ENCODE measurements at regions not wholly inside any gene's neighbourhood (a gene's known extent, or its start where the extent isn't known, plus 50 kb on each side); places are given as distances from the start of the nearest gene placed in this dataset.
"Not testable (repeated sequence)": the region's sequence is repeated elsewhere in the genome, so short reads cannot be mapped to it uniquely, and the experiment has no call there.

GRCh38 chr11:134866981-134867675, 455.1 kb upstream of the B3GAT1 start:
- no peak for DNase-seq (ENCODE audit: low spot score)

- no peak for DNase-seq (ENCODE audit: low spot score)
Measured at GRCh38 chr11:134866215-134866614, 454.2 kb upstream of the B3GAT1 start.

DNA sequence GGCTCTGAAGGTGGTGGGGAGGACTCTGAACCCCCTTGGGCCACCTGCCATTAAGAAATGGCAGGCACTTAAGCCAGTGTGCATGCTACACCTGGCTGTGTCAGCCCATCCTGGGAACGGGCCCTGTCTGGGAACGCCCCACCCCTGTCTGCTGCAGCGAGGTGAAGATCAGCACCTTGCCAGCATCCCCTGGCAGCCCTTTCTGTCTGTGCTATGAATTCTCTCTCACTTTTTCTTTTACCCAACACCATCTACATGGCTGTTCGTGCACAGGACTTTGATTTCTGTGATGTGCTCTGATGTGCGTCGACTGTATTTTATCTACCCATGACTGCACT, 452.9 kb upstream of the B3GAT1 start:
- DNase-seq (ENCODE audit: low spot score) = no peak

GRCh38 chr11:134864233-134864967, 452.4 kb upstream of the B3GAT1 start:
- DNase-seq (ENCODE audit: low spot score) = no peak

GRCh38 chr11:134863294-134863693, 451.3 kb upstream of the B3GAT1 start:
- DNase-seq (ENCODE audit: low spot score) = no peak

DNA sequence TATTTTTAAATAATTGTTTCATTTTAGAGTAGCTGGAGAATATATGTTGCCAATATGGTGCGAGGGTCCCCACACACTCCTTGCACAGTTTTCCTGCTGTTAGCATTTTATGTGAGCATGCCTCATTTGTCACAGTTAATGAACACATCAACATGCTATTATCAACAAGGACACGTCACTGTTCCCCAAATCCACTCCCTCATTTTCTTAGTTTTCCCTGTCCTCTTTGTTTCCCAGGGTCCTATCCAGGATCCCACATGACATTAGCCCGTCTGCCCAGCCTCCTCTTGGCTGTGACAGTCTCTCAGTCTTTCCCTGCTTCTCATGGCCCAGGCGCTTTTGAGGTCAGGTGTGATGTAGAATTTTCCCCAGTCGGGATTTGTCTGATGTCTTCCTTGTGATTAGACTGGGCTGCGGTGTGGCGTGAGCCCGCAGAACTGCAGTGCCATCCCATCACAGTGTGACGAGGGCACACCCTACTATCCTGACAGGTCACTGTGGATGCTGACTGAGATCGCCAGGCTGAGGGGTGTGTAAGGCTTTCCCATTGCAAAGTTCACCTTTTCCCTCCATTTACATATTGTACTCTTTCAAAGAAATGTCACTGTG, 450.6 kb upstream of the B3GAT1 start:
- no peak for DNase-seq (ENCODE audit: low spot score)

DNA sequence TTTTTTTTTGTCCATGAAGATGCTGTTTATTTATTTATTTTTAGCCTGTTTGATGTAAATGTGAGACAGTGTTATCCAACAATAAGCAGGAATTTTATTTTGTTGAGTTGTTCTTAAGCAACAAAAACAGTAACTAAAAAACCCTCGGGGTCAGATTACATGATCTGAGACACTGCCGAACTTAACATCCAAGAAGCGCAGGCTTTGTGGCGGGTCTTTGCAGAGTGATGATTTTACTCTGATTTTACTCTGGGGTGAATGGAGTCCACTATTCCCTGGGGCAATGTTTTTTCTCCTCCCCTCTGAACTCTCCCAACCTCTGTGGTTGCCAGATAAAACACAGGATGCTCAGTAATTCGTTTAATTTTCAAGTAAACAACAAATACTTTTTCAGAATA, 450.1 kb upstream of the B3GAT1 start:
- DNase-seq (ENCODE audit: low spot score) = no peak

DNA sequence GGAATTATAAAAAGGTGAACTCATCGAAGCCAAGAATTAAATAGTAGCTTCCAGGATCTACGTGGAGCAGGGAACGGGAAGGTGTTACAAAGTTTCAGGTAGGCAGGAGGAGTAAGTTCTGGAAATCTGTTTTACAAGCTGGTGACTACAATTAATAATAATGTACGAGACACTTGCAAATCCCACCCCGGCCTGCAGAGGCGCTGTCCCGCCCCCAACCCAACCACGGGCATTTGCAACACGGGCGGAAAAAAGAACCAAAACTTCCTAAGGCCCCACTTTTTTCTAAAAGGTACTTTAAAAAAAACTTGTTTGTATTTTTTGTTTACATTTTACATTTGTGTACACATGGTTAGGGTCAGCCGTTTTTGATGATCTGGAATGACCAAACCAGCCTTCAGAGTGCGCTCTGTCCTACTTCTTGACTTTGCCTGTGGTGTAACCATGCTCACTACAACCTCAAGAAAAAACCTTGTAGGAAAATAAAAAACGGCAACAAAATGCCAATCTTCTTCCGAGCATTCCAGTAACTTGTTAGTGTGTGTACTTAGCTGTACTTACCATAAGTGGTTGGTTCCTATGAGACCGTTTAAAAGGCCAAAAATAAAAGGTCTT, 449.6 kb upstream of the B3GAT1 start:
- no peak for DNase-seq (ENCODE audit: low spot score)

- no peak for DNase-seq (ENCODE audit: low spot score)
Measured at GRCh38 chr11:134858783-134859480, 446.9 kb upstream of the B3GAT1 start.

GRCh38 chr11:134857035-134857434, 445.0 kb upstream of the B3GAT1 start:
- no peak for DNase-seq (ENCODE audit: low spot score)

DNA sequence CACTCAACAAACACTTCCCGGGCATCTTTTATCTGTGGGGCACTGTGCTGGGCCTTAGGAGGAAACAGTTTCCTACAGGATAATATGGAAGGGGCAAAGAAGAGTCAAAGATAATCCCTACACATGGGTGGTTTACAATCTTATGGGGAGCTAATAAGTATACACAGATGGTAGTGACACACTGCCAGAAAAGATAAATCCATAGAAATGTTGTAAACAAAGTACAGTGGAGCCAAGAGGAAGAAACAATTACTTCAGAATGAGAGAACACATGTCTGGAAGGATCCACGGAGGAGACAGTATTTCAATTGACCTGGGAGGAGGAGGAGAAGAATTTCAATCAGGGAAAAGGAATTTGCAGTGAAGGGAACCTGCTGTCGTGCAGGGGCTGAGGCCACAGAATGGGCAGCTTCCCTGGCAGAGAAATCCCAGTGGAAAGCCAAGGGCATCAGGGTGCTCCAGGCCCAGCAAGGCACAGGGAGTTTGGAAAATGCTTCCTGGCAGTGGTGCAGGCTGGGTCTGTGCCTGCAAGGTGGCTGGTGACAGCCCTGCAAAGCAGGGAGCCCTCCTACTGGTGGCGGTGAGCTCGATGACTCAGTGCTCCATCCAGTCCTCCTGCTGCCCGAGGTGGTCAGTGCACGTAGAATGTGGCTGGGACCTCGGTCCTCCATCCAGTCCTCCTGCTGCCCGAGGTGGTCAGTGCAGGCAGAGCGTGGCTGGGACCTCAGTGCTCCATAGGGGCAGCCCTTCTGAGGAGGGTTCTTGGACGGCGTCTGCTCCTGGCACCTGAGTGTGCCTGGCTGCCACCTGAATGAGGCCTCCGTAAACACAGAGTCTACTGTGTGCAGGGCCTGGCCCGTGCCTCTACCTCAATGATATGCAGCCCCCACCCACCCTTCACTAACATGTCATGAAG, 444.3 kb upstream of the B3GAT1 start:
- peak; percentile 61 for DNase-seq (ENCODE audit: low spot score)

- DNase-seq (ENCODE audit: low spot score) = peak; percentile 93
Measured at GRCh38 chr11:134853992-134854991, 442.2 kb upstream of the B3GAT1 start.

GRCh38 chr11:134851503-134852224, 439.6 kb upstream of the B3GAT1 start:
- DNase-seq (ENCODE audit: low spot score) = not testable (repeated sequence)

GRCh38 chr11:134850566-134850965, 438.5 kb upstream of the B3GAT1 start:
- no peak for DNase-seq (ENCODE audit: low spot score)

- DNase-seq (ENCODE audit: low spot score) = no peak
Measured at GRCh38 chr11:134849833-134850232, 437.8 kb upstream of the B3GAT1 start.

- DNase-seq (ENCODE audit: low spot score) = no peak
Measured at GRCh38 chr11:134847083-134847715, 435.2 kb upstream of the B3GAT1 start.

DNA sequence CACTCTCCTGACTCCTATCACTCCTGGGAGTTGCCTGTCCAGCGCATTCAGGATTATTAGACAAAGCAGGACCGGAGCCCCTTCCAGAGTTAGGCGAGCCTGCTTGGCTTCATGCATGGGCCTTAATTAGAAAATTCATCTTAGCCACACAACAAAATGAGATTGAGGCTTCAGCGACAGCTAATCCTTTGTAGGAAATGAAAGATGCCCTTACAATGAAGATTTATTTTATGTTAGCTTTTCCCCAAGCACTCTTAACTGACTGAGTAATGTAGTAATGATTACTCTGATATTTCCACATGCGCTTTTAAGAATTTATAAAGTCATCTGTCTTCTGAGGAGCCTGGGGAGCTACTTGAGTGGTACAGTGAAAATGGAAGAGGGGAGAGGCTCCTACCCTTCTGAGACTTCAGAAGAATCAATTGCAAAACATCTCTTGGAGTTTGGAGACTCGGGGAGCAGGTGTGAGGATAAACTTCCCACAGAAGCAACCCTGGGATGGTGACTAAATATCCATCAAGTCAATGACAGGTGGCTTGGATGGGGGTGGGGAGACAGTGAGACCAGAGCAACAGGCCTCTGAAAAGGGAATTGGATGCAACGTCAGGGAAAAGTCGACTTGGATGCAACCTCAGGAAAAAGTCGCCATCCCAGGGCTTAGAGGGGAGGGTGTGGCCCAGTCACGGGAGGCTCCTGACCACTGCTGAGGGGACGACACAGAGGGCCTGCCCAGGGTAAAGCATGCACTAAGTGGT, 434.5 kb upstream of the B3GAT1 start:
- DNase-seq (ENCODE audit: low spot score) = no peak

Data from cerebellar cortex (tissue), 1 donor.